HG02938 (cell line): ENCODE measurements at regions not wholly inside any gene's neighbourhood (a gene's known extent, or its start where the extent isn't known, plus 50 kb on each side); places are given as distances from the start of the nearest gene placed in this dataset.
A peak's percentile ranks its signal among the peaks of the same experiment; 100 is the strongest.

Experiments
- ATAC-seq: cut with Tn5 transposase; IDR thresholded peaks from one replicate; pipeline ENCODE4 v1.9.1; 2021; ENCODE audit warnings: mild to moderate bottlenecking, moderate library complexity; ENCODE audit not compliant: unreplicated experiment

- ATAC-seq = no peak
Measured at GRCh38 chr20:39855056-39855455, 834.0 kb downstream of the MAFB start.

GRCh38 chr20:39853636-39854035 lies 835.4 kb downstream of the MAFB start:
- ATAC-seq = no peak

GRCh38 chr20:39853050-39853449 lies 836.0 kb downstream of the MAFB start:
- ATAC-seq = no peak

GRCh38 chr20:39851459-39851858 lies 837.6 kb downstream of the MAFB start:
- no peak for ATAC-seq

- no peak for ATAC-seq
Measured at GRCh38 chr20:39850821-39851330, 838.2 kb downstream of the MAFB start.

GRCh38 chr20:39850246-39850645 lies 838.8 kb downstream of the MAFB start:
- no peak for ATAC-seq

- no peak for ATAC-seq
Measured at GRCh38 chr20:39849664-39850063, 839.4 kb downstream of the MAFB start.

- no peak for ATAC-seq
Measured at GRCh38 chr20:39849171-39849570, 839.9 kb downstream of the MAFB start.

- no peak for ATAC-seq
Measured at GRCh38 chr20:39839399-39840119, 849.5 kb downstream of the MAFB start.

- no peak for ATAC-seq
Measured at GRCh38 chr20:39837561-39837960, 851.5 kb downstream of the MAFB start.

- no peak for ATAC-seq
Measured at GRCh38 chr20:39835130-39835842, 853.8 kb downstream of the MAFB start.

- ATAC-seq = no peak
Measured at GRCh38 chr20:39830903-39831302, 858.1 kb downstream of the MAFB start.

GRCh38 chr20:39829661-39830060 lies 859.4 kb downstream of the MAFB start:
- ATAC-seq = peak; percentile 89

GRCh38 chr20:39829256-39829655 lies 859.8 kb downstream of the MAFB start:
- ATAC-seq = no peak

- ATAC-seq = peak; percentile 58
Measured at GRCh38 chr20:39825950-39826349, 863.1 kb downstream of the MAFB start.

- no peak for ATAC-seq
Measured at GRCh38 chr20:39825524-39825923, 863.4 kb downstream of the DHX35 start.

GRCh38 chr20:39823224-39823623 lies 861.1 kb downstream of the DHX35 start:
- no peak for ATAC-seq

GRCh38 chr20:39822667-39823066 lies 860.5 kb downstream of the DHX35 start:
- no peak for ATAC-seq

GRCh38 chr20:39813190-39813829 lies 851.2 kb downstream of the DHX35 start:
- no peak for ATAC-seq

GRCh38 chr20:39812116-39812515 lies 850.0 kb downstream of the DHX35 start:
- no peak for ATAC-seq

GRCh38 chr20:39810309-39810708 lies 848.2 kb downstream of the DHX35 start:
- ATAC-seq = no peak

GRCh38 chr20:39808613-39809012 lies 846.5 kb downstream of the DHX35 start:
- ATAC-seq = no peak
